ENCODE measurements at regions not wholly inside any gene's neighbourhood (a gene's known extent, or its start where the extent isn't known, plus 50 kb on each side); places are given as distances from the start of the nearest gene placed in this dataset.

GRCh38 chr3:30996467-30996866, 102.0 kb upstream of the GADL1 start:
- TF ChIP-seq POLR2A (IDR thresholded peaks at IDR 0.05) (no peak), EP300 (IDR thresholded peaks at IDR 0.05) (no peak)
- TF ChIP-seq, protein P1, sequence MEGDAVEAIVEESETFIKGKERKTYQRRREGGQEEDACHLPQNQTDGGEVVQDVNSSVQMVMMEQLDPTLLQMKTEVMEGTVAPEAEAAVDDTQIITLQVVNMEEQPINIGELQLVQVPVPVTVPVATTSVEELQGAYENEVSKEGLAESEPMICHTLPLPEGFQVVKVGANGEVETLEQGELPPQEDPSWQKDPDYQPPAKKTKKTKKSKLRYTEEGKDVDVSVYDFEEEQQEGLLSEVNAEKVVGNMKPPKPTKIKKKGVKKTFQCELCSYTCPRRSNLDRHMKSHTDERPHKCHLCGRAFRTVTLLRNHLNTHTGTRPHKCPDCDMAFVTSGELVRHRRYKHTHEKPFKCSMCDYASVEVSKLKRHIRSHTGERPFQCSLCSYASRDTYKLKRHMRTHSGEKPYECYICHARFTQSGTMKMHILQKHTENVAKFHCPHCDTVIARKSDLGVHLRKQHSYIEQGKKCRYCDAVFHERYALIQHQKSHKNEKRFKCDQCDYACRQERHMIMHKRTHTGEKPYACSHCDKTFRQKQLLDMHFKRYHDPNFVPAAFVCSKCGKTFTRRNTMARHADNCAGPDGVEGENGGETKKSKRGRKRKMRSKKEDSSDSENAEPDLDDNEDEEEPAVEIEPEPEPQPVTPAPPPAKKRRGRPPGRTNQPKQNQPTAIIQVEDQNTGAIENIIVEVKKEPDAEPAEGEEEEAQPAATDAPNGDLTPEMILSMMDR (IDR thresholded peaks at IDR 0.05), result no peak
